ENCODE measurements at regions not wholly inside any gene's neighbourhood (a gene's known extent, or its start where the extent isn't known, plus 50 kb on each side); places are given as distances from the start of the nearest gene placed in this dataset.

GRCh38 chr15:39269352-39269751 lies 311.5 kb upstream of the THBS1 start (continued):
- TF ChIP-seq CREB1 (IDR thresholded peaks at IDR 0.05) (no peak), CHD1 (IDR thresholded peaks at IDR 0.05; ENCODE audit: low read depth, low read length) (no peak), EP300 (IDR thresholded peaks at IDR 0.05; ENCODE audit: borderline replicate concordance in 1 of 2, low read depth in 2 of 2, low read length in 2 of 2) (no peak), POLR2A (IDR thresholded peaks at IDR 0.05; ENCODE audit: control extremely low read depth in 1 of 2, low read depth in 2 of 2, low read length in 2 of 2) (no peak), TAF1 (IDR thresholded peaks at IDR 0.05; ENCODE audit: low read depth, low read length) (no peak)
